IPS-NIHi7 (cell line): ENCODE measurements at regions not wholly inside any gene's neighbourhood (a gene's known extent, or its start where the extent isn't known, plus 50 kb on each side); places are given as distances from the start of the nearest gene placed in this dataset.
"Not testable (repeated sequence)": the region's sequence is repeated elsewhere in the genome, so short reads cannot be mapped to it uniquely, and the experiment has no call there.

Experiments used
- DNase-seq: peaks from one replicate; pipeline ENCODE4 v3.0.0; 2012; ENCODE audit warnings: mixed read lengths; ENCODE audit errors: extremely low spot score

GRCh38 chr6:146937316-146937715 is 266.9 kb upstream of the STXBP5 start:
- no peak for DNase-seq

DNA sequence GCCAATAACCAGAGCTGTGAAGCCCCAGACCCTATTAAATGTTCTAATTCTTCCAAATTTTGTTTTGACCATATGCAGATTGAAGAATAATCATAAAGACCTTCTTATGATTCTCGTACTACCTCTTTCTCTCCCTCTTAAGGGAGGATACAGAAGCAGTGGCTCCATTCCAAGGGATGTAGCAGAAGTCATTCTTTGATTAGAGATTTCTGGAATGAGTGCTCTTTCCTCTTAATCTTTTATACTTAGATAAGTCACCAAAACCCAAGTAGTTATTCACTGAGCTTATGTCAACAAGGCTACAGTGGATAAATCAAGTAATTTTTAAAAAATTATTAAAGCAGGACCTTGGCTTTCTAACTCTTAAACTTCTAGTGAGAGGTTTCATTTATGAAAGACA is 266.0 kb upstream of the STXBP5 start:
- DNase-seq = no peak

- not testable (repeated sequence) for DNase-seq
Measured at GRCh38 chr6:146939456-146939855, 264.8 kb upstream of the STXBP5 start.

- DNase-seq = no peak
Measured at GRCh38 chr6:146943664-146944063, 260.6 kb upstream of the STXBP5 start.

DNA sequence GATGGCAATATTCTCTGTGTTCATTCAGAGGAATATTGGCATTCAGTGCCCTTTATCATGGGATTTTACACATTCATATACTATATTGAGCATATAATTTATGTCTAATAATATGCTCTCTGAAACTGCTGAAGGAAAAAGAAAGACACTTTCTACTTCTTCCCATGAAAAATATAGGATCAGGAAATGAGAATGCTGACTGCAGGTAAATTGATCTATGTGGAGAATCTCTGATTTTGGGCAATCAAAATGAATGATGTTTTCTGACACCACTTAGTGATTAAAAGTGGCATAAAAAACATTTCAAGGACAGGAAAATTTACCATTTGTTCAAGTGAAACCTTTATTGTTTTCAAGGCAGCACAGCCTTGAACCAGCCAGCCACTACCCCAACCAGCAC is 260.1 kb upstream of the STXBP5 start:
- no peak for DNase-seq

DNA sequence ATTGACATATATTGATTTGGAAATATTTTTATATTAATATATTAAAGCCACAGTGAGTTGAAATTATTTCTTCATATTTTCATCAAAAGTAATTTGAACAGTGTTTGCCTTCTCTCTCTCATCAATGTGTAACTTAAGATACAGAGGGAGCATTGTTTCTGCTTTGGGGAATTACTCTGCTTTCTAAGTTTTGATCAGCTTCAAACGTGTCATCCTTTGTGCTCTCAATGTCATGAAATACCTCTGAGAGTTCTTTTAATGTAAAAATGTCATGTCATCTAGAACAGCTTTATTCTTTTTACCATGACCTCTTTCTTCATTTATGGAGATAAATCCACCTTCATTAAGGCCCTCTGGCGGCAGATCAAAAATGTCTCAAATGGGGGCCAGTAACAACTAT is 259.4 kb upstream of the STXBP5 start:
- DNase-seq = no peak

DNA sequence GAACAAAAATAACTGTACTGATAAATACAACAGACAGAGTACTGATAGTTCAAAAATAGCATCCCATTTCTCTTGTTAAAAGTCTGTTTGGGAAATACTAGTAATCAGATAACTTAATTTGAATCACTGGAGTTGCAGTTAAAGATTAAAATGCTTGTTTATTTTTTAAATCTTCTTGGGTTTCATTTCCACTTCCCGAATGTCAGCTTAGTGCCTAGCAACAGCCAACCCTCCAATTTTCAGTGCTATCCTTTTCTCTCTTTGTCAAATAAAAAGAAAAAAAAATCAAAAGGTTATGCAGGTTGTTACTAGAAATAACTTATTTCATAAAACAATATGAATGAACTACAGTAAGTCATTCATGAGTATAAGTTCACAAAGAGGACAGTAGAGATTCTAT is 257.7 kb upstream of the STXBP5 start:
- no peak for DNase-seq

GRCh38 chr6:146948790-146949342 is 255.4 kb upstream of the STXBP5 start:
- no peak for DNase-seq

DNA sequence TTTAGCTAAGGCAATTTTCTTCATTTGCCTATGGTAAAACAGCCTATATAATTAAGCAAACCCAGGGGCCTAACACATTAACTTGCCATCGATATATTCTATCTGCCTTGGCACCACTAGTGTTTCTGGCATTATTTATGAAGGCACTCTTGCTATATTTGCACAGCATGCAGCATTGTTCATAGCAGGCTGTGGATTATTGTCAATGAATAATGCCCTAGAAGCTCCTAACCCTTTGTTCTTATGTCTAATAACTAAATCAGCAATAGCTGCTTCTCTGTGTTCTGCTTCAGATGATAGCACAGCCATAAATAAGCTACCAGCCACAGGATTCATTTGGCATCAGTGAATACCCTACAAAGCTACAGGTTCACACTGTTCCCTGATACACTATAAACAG is 254.8 kb upstream of the STXBP5 start:
- DNase-seq = no peak

- DNase-seq = no peak
Measured at GRCh38 chr6:146950351-146950835, 253.8 kb upstream of the STXBP5 start.

GRCh38 chr6:146955570-146955969 is 248.6 kb upstream of the STXBP5 start:
- no peak for DNase-seq

GRCh38 chr6:146957181-146958093 is 246.8 kb upstream of the STXBP5 start:
- no peak for DNase-seq

GRCh38 chr6:146961831-146962230 is 242.4 kb upstream of the STXBP5 start:
- no peak for DNase-seq

- DNase-seq = no peak
Measured at GRCh38 chr6:146962329-146962728, 241.9 kb upstream of the STXBP5 start.

DNA sequence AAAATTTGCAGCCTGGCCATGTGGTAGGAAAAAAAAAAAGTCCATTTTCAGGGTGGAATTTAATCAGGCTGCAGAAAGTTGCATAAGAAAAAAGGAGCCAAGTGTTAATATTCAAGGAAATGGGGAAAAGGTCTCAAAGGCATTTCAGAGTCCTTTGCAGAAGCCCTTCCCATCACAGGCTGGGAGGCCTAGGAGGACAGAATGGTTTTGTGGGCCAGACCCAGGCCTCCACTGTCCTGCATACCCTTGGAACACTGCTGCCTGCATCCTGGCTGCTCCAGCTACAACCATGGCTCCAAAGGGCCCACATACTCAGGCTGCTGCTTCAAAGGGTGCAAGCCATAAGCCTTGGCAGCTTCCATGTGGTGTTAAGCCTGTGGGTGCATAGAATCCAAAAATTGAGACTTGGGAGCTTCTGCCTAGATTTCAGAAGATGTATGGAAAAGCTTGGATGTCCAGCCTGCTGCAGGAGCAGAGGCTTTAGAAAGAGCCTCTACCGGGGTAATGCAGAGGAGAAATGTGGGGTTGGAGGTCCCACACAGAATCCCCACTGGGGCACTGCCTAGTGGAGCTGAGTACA is 239.0 kb upstream of the STXBP5 start:
- DNase-seq = no peak

DNA sequence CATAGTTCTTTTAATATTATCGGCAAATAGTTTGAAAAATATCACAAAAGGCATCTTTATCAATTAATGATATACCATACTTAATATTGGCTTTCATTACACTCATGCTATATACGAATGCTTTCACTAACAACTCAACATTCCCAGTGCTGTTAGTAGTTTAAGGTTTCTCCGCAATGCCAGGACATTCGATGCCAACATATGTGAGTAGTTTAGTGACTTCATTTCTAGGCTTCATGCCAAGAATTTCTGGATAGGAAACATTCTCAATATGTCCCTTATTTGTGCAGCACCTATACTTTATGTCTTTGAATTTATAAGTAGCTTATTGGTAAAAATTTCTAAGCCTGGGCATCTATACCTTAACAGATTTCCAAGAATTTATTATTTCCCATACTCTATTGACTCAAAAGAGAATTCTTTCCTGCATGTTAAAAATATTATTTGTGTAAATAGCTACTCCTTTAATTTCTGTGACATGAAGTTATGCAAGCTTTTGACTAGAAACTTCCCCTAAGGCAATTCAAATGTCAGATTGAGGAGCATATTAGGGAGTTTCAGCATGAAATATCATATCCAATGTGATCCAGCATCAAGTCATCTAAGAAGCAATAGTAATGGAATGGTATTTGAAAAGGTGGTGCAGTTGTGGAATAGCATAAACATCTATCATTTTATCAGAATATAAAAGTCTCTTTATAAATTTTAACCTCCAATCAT is 236.0 kb upstream of the STXBP5 start:
- no peak for DNase-seq

DNA sequence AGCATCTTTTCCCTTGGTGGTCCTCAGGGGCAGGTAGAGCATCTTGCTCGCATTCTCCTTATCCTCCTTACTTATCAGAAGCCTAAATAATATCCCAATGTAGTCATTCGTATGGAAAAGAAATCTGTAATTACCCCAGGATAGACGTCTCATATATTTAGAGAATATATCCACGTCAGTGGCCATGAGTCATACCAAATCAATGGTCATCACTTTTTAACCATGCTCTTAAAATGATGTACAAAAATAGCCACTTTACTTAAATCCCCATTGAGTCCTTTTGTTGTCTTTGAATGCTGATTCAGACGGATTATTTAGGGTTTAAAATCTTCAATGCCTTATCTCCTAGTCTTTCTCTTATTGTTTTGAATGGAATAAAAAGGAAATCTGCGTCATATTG is 231.7 kb upstream of the STXBP5 start:
- no peak for DNase-seq

GRCh38 chr6:146974351-146974750 is 229.9 kb upstream of the STXBP5 start:
- no peak for DNase-seq

DNA sequence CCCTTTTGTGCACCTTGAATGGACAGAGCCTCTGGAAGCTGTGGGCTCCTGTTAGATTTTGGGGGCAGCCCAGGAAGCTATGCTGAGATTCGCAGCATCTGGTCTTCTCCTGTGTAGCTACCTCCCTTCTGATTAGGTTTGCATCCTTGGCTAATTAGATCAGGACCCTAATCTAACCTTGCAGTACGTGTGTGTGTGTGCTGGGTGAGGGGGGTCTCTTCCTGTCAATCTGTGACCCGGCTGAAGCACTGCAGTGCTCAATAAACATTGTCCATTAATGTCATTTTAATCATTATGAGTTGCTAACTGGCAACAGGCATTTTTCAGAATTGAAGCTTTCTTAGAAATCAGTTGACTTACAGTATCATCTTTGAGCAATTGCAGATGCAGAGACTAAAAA is 229.1 kb upstream of the STXBP5 start:
- no peak for DNase-seq

DNA sequence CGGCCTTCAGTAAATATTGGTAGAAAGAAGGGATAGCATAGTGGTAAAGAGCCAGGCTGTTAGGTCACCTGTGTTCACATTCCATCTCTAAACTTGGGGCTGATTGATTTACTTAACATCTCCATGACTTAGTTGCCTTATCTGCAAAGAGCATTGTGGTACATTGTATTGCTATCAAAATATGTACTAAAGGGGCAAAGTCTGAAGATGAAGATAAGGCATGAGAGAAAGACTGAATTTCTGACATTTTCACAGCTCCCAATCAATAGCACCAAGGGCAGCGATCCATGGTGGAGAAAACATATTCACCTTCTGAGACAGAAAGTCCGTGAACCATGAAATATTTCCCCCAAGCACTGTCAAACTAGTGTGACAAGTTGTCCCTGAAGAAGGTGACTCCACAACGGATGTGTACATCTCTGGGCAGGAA is 223.3 kb upstream of the STXBP5 start:
- no peak for DNase-seq

DNA sequence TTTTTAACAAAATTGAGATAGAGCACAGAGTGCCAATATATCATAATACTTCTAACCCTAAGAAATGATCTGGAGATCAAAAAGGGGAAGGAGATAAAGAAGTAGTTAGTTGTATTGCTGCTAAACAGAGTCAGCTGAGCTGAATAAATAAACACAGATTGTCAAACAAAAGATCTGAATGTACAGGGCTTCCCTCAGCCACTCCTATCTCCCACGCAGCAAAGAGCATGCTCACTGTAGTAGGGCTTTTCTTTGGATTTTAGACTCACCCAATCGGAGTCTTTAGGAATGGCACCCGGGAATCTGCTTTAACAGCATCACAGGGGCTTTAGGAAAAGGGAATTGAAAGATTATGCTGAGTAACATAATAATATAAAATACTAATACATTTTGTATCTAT is 222.2 kb upstream of the STXBP5 start:
- DNase-seq = no peak

- DNase-seq = no peak
Measured at GRCh38 chr6:146984251-146984924, 219.8 kb upstream of the STXBP5 start.
